SK-N-SH (cell line): ENCODE measurements at regions not wholly inside any gene's neighbourhood (a gene's known extent, or its start where the extent isn't known, plus 50 kb on each side); places are given as distances from the start of the nearest gene placed in this dataset.

Experiments
- RAD21 ChIP-seq: IDR thresholded peaks from 2 replicates; pipeline ENCODE4 v1.6.1; 2012; ENCODE audit warnings: mild to moderate bottlenecking, low read length
- TF ChIP-seq, protein P1 (sequence below): fragments of 200-600 bp; sonication (generic); IDR thresholded peaks from 2 replicates; pipeline ENCODE4 v1.6.1; 2017; ENCODE audit warnings: antibody characterized with exemption, mild to moderate bottlenecking, moderate library complexity
- TF ChIP-seq, protein P2 (sequence below): fragments of 150-350 bp; IDR thresholded peaks from 2 replicates; pipeline ENCODE4 v1.6.1; 2017; ENCODE audit warnings: antibody characterized with exemption, low read length, low read depth, borderline replicate concordance

DNA sequence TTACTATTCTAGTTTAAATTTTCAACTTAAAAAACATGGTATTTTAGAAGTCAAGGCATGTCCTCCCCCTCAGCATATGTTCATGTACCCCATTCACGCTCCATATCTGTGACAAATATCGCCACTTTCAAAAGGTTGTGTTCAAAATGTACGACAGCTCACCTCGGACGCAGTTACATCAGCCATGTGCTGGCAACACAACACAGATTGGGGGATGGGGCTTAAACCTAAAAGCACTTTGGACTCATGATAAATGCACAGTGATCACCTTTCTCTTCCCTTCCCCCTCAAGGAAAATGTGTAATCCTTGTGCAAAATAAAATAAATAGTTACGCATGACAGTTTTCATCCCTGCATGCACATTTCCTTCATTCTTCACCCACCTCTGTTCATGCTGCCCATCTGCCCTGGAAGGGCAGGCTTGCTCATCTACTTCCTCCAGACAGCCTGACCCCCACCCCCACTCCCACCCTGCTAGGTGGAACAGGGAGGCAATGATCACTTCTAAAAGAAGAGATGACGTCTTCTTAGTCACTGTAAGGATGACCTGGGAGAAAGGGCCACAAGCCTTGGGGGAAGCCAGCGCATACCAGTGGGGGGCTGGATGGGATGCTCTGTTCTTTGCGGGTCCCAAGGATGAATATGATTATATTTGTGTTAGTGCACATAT lies 271.4 kb upstream of the SEMA6D start:
- TF ChIP-seq, protein P1, sequence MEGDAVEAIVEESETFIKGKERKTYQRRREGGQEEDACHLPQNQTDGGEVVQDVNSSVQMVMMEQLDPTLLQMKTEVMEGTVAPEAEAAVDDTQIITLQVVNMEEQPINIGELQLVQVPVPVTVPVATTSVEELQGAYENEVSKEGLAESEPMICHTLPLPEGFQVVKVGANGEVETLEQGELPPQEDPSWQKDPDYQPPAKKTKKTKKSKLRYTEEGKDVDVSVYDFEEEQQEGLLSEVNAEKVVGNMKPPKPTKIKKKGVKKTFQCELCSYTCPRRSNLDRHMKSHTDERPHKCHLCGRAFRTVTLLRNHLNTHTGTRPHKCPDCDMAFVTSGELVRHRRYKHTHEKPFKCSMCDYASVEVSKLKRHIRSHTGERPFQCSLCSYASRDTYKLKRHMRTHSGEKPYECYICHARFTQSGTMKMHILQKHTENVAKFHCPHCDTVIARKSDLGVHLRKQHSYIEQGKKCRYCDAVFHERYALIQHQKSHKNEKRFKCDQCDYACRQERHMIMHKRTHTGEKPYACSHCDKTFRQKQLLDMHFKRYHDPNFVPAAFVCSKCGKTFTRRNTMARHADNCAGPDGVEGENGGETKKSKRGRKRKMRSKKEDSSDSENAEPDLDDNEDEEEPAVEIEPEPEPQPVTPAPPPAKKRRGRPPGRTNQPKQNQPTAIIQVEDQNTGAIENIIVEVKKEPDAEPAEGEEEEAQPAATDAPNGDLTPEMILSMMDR, result no peak
- TF ChIP-seq, protein P2, sequence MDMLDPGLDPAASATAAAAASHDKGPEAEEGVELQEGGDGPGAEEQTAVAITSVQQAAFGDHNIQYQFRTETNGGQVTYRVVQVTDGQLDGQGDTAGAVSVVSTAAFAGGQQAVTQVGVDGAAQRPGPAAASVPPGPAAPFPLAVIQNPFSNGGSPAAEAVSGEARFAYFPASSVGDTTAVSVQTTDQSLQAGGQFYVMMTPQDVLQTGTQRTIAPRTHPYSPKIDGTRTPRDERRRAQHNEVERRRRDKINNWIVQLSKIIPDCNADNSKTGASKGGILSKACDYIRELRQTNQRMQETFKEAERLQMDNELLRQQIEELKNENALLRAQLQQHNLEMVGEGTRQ, result no peak
- no peak for TF ChIP-seq RAD21
